ENCODE measurements at regions not wholly inside any gene's neighbourhood (a gene's known extent, or its start where the extent isn't known, plus 50 kb on each side); places are given as distances from the start of the nearest gene placed in this dataset.
"Not testable (repeated sequence)": the region's sequence is repeated elsewhere in the genome, so short reads cannot be mapped to it uniquely, and the experiment has no call there.

GRCh38 chr9:7739595-7739994, 60.0 kb downstream of the DMAC1 start:
- FAIRE-seq (no peak), DNase-seq (ENCODE audit: extremely low spot score, insufficient read length, low read depth) (no peak)

DNA sequence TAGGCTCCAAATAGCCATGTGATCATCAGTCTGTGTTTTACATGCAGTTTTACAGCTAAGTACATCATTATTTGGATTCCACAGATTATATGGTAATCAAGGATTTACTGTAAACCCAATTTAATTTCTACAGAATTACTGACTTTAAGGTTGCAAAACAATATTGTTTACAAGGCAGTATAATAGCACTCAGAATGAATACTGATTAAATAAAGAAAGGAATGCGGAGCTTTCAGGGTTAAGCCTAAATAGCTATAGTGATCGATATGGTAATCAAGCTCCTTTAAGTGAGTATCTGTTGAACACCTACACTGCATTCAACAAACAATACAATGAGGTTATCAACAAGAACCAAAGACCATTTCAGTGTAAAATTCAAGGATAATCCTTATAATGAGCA, 64.3 kb downstream of the DMAC1 start:
- DNase-seq (ENCODE audit: extremely low spot score, insufficient read length, low read depth), result no peak
- FAIRE-seq, result no peak

DNA sequence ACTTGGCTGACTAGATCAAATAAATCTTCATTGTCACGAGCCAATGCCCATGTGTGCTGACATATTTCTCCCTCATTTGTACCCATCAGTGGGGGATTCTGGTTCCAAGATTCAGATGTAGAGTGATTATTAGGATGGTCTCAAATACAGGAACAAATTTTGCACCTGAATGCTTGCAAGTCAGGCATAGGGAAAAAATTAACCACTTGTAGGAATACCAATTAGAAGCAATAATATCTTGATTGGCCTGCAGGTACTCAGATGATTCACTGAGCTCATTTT, 69.5 kb downstream of the DMAC1 start:
- FAIRE-seq (no peak), DNase-seq (ENCODE audit: extremely low spot score, insufficient read length, low read depth) (no peak)

DNA sequence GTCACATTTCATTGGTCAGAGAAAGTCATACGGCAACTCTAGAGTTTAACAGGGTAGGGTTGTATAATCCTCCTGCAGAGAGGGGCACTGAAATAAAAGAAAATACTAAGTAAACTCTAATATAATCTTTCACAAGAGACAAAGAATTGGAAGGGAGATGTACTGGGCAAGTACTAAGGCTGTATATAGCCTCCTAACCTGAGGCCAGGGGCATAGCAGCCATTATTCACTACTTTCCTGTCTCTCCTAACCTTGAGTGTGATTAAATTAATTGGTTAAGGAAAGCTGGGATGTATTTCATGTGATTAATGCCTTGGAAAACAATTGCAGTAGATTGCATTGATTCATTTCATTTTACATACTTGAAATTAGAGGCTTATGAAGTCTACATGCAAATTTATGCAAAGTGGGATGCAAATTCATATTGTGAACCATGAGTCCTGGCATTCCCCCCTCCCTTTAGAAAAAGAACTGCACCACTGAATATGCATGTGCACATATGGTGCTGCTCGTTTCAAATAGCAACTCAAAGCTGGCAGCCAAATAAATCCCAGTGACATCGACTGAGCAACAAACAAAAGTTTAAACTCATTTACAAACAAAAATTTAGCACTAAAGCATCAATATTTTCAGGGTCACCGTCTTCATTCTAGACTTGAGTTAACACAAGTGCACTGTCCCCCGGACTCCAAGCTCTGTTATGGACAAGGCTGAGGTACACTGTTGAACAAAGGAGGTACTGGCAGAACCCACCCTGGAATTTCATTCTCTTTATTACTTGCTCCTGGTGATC, 70.0 kb downstream of the DMAC1 start:
- no peak for DNase-seq (ENCODE audit: extremely low spot score, insufficient read length, low read depth)
- no peak for FAIRE-seq

- no peak for FAIRE-seq
- no peak for DNase-seq (ENCODE audit: extremely low spot score, insufficient read length, low read depth)
Measured at GRCh38 chr9:7721291-7721690, 78.3 kb downstream of the DMAC1 start.

DNA sequence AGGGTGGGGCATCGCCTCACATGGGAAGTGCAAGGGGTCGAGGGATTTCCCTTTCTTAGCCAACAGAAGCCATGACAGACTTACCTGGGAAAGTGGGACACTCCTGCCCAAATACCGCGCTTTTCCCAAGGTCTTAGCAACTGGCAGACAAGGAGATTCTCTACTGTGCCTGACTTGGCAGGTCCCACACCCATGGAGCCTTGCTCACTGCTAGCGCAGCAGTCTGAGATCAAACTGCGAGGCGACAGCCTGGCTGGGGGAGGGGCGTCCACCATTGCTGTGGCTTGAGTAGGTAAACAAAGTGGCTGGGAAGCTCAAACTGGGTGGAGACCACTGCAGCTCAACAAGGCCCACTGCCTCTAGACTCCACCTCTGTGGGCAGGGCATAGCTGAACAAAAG, 86.5 kb downstream of the DMAC1 start:
- not testable (repeated sequence) for FAIRE-seq

DNA sequence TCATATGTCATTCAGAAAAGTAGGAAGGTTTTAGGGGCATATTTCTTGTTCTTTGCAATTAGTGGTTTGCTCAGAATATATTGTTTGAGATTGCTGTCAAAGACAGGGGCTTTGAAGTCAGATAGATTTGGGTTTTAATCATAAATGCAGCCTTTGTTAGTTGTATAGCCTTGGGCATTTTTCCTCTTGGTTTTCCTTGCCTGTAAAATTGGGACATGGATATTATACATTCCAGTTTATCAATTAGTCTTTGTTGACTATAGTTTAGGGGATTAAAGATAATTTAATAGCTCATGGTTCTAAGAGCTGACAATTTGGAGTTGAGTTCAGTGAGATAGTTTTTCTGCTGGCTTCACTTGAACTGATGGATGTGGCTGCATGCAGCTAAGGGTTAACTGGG, 88.9 kb downstream of the DMAC1 start:
- DNase-seq (ENCODE audit: extremely low spot score, insufficient read length, low read depth) (no peak), FAIRE-seq (no peak)

More for the DNA sequence above, 86.5 kb downstream of the DMAC1 start:
- not testable (repeated sequence) for DNase-seq (ENCODE audit: extremely low spot score, insufficient read length, low read depth)

DNA sequence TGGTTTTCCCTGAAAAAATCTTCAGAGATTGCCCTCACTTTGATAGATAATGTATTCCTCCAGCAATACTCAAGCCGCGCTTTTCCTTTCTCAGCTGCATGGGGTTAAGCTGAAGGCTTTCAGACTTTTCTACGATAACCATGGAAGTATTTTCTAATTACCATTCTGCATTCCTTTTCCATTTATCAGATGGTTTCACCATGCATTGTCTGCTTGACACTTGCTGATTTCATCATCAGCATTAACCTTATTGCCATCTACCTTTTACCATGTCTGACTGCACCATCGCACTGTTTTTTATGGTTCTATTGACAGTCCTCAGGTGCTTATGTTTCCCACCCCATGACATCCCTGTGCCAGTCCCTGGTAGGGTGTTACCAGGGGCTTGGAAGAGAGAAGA, 91.6 kb downstream of the DMAC1 start:
- no peak for FAIRE-seq
- DNase-seq (ENCODE audit: extremely low spot score, insufficient read length, low read depth), result no peak

GRCh38 chr9:7704543-7704942, 95.0 kb downstream of the DMAC1 start:
- no peak for FAIRE-seq

GRCh38 chr9:7691909-7692308, 107.7 kb downstream of the DMAC1 start:
- FAIRE-seq, result no peak
- no peak for DNase-seq (ENCODE audit: extremely low spot score, insufficient read length, low read depth)

More at GRCh38 chr9:7704543-7704942, 95.0 kb downstream of the DMAC1 start:
- DNase-seq (ENCODE audit: extremely low spot score, insufficient read length, low read depth), result no peak

DNA sequence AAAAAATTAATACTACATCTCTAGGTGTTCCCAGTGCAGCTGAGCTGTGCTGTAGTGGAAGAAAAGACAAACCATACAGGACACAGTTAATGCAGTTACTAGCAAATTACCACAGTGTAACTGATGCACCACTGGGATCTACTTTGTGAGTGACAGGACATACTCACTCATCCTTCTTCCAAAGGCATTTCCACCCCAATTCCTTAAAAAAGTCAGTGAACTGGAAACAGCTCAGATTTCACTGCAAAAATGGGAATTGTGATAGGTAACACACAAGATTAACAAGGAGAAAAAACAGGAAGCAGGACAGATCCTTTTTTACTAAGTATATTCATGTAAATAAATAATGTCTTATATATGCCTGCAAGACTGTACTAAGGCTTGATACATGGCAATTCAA, 109.6 kb downstream of the DMAC1 start:
- FAIRE-seq (no peak), DNase-seq (ENCODE audit: extremely low spot score, insufficient read length, low read depth) (no peak)

DNA sequence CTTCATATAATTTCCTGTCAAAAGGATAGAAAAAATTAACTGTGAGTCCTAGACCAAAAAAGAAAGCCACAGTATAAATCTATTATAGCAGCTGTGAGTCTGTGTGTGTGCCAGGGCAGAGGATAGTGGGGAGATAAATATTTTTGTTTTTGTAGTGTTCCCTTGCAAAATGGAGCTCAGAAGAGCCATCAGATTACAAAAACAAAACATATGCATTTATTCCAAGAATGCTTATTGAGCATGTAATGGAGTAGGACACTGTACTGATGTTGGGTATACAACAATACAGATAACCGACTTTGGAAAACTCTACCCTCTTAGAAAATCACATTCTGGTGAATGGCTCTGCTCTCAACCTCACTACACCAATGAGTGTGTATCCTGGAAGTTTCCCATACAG, 111.0 kb downstream of the DMAC1 start:
- DNase-seq (ENCODE audit: extremely low spot score, insufficient read length, low read depth), result no peak
- FAIRE-seq, result no peak

GRCh38 chr9:7676609-7677156, 122.9 kb downstream of the DMAC1 start:
- no peak for DNase-seq (ENCODE audit: extremely low spot score, insufficient read length, low read depth)
- no peak for FAIRE-seq

- FAIRE-seq (no peak), DNase-seq (ENCODE audit: extremely low spot score, insufficient read length, low read depth) (no peak)
Measured at GRCh38 chr9:7671847-7672246, 127.7 kb downstream of the DMAC1 start.

DNA sequence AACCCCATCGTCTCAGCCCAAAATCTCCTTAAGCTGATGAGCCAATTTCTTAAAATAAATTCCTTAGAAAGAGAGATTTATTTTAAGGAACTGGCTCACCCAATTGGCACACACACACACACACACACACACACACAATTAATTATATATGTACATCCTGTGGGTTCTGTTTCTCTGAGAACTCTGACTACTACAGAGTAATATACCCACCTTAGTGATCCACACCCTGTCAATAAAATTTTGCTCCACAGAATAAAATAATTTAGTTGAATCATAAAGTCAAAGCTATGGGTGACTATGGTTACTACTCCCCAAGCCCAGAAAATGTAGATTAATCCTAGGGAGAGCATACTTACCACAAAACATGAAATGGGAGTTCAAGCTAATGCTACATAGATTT, 131.0 kb downstream of the DMAC1 start:
- FAIRE-seq, result no peak

GRCh38 chr9:7665874-7666273, 133.7 kb downstream of the DMAC1 start:
- DNase-seq (ENCODE audit: extremely low spot score, insufficient read length, low read depth) (no peak), FAIRE-seq (no peak)

More for the DNA sequence above, 131.0 kb downstream of the DMAC1 start:
- no peak for DNase-seq (ENCODE audit: extremely low spot score, insufficient read length, low read depth)

- DNase-seq (ENCODE audit: extremely low spot score, insufficient read length, low read depth) (no peak), FAIRE-seq (no peak)
Measured at GRCh38 chr9:7659766-7660165, 139.8 kb downstream of the DMAC1 start.

- DNase-seq (ENCODE audit: extremely low spot score, insufficient read length, low read depth) (no peak), FAIRE-seq (no peak)
Measured at GRCh38 chr9:7656636-7657035, 142.9 kb downstream of the DMAC1 start.

DNA sequence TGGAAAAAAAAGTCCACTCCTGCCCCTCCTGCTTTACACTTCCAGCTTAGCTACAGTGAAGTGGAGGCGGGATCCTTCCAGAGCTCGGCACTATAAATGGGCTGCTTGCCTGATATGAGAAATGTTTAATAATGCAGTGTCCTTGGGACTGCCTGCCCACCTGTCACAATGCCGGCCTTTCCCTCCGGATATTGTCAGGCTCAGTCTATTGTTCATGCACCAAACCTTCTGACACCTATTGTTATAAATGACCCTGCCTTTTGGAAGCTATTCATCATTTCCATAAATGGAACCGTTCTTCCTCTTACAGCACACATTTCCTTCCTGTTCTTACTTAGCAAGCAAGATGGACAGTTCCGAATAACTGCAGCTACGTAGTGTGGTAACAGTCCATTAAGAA, 146.3 kb downstream of the DMAC1 start:
- FAIRE-seq, result no peak
- no peak for DNase-seq (ENCODE audit: extremely low spot score, insufficient read length, low read depth)

GRCh38 chr9:7640231-7640630, 159.3 kb downstream of the DMAC1 start:
- no peak for FAIRE-seq
- DNase-seq (ENCODE audit: extremely low spot score, insufficient read length, low read depth), result no peak

GRCh38 chr9:7639471-7639870, 160.1 kb downstream of the DMAC1 start:
- DNase-seq (ENCODE audit: extremely low spot score, insufficient read length, low read depth) (no peak), FAIRE-seq (no peak)

DNA sequence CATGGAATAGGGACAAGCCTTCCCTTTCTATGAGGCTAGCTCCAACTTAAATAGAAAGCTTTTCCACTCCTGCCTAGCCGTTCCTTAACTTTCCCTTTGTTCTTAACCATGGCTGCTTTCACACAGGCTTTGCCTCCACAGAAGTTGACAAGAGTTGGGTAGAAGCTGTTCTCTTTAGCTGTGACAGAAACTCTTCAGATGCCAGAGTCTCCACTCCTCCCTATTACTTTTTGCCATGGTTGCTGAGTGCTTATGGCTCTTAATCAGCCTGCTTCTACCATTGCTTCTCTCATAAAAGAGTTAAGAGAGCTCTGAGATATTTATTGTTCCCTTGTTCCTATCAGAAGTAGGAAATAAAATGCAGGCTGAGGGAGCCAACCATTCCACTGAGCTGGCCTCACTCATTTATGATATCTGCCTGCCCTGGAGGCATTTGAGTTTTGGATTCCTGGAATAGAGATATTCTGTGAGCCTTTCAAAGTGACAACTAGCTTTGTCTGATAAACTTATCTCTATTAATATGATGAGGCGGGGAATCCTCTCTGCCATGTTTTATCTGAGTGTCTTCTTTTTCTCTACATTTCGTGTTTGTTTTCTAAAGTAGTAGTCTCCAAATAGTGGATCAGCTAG, 162.6 kb downstream of the DMAC1 start:
- DNase-seq (ENCODE audit: extremely low spot score, insufficient read length, low read depth), result no peak
- FAIRE-seq, result no peak
